ENCODE measurements at regions not wholly inside any gene's neighbourhood (a gene's known extent, or its start where the extent isn't known, plus 50 kb on each side); places are given as distances from the start of the nearest gene placed in this dataset.

DNA sequence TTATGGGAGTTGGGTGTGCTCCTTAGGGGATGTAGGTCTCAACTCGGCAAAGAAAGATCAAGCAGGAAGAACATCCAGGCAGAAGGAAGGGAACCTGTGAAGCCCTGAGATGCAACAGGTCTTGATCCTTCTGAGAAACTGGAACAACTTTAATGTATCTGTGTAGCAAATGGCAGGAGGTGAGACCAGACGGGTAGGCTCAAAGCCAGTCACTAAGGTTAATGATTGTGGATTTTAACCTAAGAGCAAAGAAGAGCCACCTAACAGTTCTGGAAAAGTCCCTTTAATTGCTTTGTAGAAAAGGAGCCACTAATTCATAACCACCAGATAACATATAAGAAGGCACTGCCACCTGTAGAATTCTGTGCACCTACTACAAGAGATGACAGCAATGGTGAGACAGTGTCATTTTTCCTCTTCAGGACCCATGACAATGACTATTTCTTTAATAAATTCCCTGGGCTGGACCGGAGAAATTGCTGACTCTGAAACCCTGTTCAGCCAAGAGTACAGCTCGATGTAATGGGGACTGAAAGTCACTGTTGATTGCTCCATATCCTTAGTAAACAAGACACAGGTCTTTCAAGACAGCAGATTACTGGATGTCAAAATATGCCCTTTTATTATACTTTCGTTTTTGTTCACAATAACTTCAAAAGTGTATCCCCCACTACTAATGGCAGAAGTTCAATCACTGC lies 326.2 kb downstream of the CBLN4 start:
- no peak for TF ChIP-seq BHLHE40 (IDR thresholded peaks at IDR 0.05; ENCODE audit: borderline replicate concordance in 1 of 2, low read depth in 2 of 2, low read length in 1 of 2)
- TF ChIP-seq, protein P1, sequence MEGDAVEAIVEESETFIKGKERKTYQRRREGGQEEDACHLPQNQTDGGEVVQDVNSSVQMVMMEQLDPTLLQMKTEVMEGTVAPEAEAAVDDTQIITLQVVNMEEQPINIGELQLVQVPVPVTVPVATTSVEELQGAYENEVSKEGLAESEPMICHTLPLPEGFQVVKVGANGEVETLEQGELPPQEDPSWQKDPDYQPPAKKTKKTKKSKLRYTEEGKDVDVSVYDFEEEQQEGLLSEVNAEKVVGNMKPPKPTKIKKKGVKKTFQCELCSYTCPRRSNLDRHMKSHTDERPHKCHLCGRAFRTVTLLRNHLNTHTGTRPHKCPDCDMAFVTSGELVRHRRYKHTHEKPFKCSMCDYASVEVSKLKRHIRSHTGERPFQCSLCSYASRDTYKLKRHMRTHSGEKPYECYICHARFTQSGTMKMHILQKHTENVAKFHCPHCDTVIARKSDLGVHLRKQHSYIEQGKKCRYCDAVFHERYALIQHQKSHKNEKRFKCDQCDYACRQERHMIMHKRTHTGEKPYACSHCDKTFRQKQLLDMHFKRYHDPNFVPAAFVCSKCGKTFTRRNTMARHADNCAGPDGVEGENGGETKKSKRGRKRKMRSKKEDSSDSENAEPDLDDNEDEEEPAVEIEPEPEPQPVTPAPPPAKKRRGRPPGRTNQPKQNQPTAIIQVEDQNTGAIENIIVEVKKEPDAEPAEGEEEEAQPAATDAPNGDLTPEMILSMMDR (IDR thresholded peaks at IDR 0.05 in 2 of 3, conservative IDR thresholded peaks at IDR 0.05 in 1 of 3; ENCODE audit: control insufficient read depth in 2 of 3, extremely low read depth in 1 of 3, insufficient read depth in 1 of 3, low read depth in 3 of 3, low read length in 3 of 3) = no peak
- TF ChIP-seq, protein P2, sequence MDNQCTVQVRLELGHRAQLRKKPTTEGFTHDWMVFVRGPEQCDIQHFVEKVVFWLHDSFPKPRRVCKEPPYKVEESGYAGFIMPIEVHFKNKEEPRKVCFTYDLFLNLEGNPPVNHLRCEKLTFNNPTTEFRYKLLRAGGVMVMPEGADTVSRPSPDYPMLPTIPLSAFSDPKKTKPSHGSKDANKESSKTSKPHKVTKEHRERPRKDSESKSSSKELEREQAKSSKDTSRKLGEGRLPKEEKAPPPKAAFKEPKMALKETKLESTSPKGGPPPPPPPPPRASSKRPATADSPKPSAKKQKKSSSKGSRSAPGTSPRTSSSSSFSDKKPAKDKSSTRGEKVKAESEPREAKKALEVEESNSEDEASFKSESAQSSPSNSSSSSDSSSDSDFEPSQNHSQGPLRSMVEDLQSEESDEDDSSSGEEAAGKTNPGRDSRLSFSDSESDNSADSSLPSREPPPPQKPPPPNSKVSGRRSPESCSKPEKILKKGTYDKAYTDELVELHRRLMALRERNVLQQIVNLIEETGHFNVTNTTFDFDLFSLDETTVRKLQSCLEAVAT (IDR thresholded peaks at IDR 0.05) = no peak
- TF ChIP-seq TBL1XR1 (IDR thresholded peaks at IDR 0.05; ENCODE audit: low read depth, low read length) = no peak
- TF ChIP-seq BCL11A (IDR thresholded peaks at IDR 0.05; ENCODE audit: low read depth, low read length) = no peak
- TF ChIP-seq RBBP5 (conservative IDR thresholded peaks at IDR 0.05) = no peak
- no peak for TF ChIP-seq MTA3 (IDR thresholded peaks at IDR 0.05; ENCODE audit: borderline replicate concordance, low read length)
- TF ChIP-seq, protein P3, sequence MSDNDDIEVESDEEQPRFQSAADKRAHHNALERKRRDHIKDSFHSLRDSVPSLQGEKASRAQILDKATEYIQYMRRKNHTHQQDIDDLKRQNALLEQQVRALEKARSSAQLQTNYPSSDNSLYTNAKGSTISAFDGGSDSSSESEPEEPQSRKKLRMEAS (IDR thresholded peaks at IDR 0.05; ENCODE audit: low read depth, low read length) = no peak
- TF ChIP-seq HDGF (IDR thresholded peaks at IDR 0.05) = no peak
- TF ChIP-seq, protein P4, sequence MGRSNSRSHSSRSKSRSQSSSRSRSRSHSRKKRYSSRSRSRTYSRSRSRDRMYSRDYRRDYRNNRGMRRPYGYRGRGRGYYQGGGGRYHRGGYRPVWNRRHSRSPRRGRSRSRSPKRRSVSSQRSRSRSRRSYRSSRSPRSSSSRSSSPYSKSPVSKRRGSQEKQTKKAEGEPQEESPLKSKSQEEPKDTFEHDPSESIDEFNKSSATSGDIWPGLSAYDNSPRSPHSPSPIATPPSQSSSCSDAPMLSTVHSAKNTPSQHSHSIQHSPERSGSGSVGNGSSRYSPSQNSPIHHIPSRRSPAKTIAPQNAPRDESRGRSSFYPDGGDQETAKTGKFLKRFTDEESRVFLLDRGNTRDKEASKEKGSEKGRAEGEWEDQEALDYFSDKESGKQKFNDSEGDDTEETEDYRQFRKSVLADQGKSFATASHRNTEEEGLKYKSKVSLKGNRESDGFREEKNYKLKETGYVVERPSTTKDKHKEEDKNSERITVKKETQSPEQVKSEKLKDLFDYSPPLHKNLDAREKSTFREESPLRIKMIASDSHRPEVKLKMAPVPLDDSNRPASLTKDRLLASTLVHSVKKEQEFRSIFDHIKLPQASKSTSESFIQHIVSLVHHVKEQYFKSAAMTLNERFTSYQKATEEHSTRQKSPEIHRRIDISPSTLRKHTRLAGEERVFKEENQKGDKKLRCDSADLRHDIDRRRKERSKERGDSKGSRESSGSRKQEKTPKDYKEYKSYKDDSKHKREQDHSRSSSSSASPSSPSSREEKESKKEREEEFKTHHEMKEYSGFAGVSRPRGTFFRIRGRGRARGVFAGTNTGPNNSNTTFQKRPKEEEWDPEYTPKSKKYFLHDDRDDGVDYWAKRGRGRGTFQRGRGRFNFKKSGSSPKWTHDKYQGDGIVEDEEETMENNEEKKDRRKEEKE (IDR thresholded peaks at IDR 0.05) = no peak
- no peak for TF ChIP-seq POLR2AphosphoS5 (IDR thresholded peaks at IDR 0.05; ENCODE audit: low read length)
- TF ChIP-seq HCFC1 (IDR thresholded peaks at IDR 0.05; ENCODE audit: low read length) = no peak
- TF ChIP-seq SRF (IDR thresholded peaks at IDR 0.05; ENCODE audit: low read depth in 2 of 2, low read length in 2 of 2) = no peak
- no peak for TF ChIP-seq EZH2 (IDR thresholded peaks at IDR 0.05; ENCODE audit: borderline replicate concordance, control insufficient read depth, low read depth, low read length)

All from GM12878 (cell line).